Stomach (tissue), 4 donors: ENCODE measurements at regions not wholly inside any gene's neighbourhood (a gene's known extent, or its start where the extent isn't known, plus 50 kb on each side); places are given as distances from the start of the nearest gene placed in this dataset.
"Not testable (repeated sequence)": the region's sequence is repeated elsewhere in the genome, so short reads cannot be mapped to it uniquely, and the experiment has no call there.

Experiments used
- CTCF ChIP-seq, 7 experiments: fragments of 450-650 bp in 4 of 7; fragments of 200-600 bp in 3 of 7; sonication (generic) in 3 of 7; IDR thresholded peaks; one replicate each; pipeline ENCODE4 v1.5.1; 2016 to 2019; ENCODE audit warnings: antibody characterized with exemption in 7 of 7, control low read depth in 2 of 7, mild to moderate bottlenecking in 1 of 7
- POLR2A ChIP-seq, 4 donors: fragments of 450-650 bp; IDR thresholded peaks; one replicate each; pipeline ENCODE4 v1.6.1; 2016; ENCODE audit warnings: antibody characterized with exemption in 4 of 4, control low read depth in 2 of 4, mild to moderate bottlenecking in 1 of 4, moderate library complexity in 1 of 4
- POLR2AphosphoS5 ChIP-seq, 3 donors: sonication (generic); formaldehyde crosslinking; IDR thresholded peaks; one replicate each; pipeline ENCODE4 v1.6.1; 2016; ENCODE audit warnings: antibody characterized with exemption in 3 of 3

- TF ChIP-seq POLR2AphosphoS5, CTCF, POLR2A (IDR thresholded peaks at IDR 0.05): not testable (repeated sequence)
These were observed 117.6 kb downstream of the GNL3L start for GRCh38 chrX:54647607-54648006.
